LNCaP clone FGC (cell line): ENCODE measurements at regions not wholly inside any gene's neighbourhood (a gene's known extent, or its start where the extent isn't known, plus 50 kb on each side); places are given as distances from the start of the nearest gene placed in this dataset.

Experiments used
- DNase-seq: peaks from one replicate; pipeline ENCODE4 v3.0.0-alpha.2; 2011; ENCODE audit warnings: low read depth
- H3K4me3 ChIP-seq: 2 replicates; pipeline ENCODE4 v1.5.1; 2011; ENCODE audit warnings: mild to moderate bottlenecking, low read depth, low read length, control low read depth
- CTCF ChIP-seq: IDR thresholded peaks from 2 replicates; pipeline ENCODE4 v1.5.1; 2012; ENCODE audit warnings: mild to moderate bottlenecking; ENCODE audit not compliant: control insufficient read depth, insufficient read depth; ENCODE audit errors: extremely low read depth

GRCh38 chr7:152968514-152968913 lies 209.0 kb downstream of the ACTR3B start:
- no peak for TF ChIP-seq CTCF
- no peak overlapping the region for H3K4me3 ChIP-seq
- DNase-seq, result no peak

- DNase-seq, result no peak
- TF ChIP-seq CTCF, result no peak
- H3K4me3 ChIP-seq, result no peak overlapping the region
These were observed 209.8 kb downstream of the ACTR3B start for GRCh38 chr7:152969335-152969734.

- no peak overlapping the region for H3K4me3 ChIP-seq
- TF ChIP-seq CTCF, result no peak
- no peak for DNase-seq
These were observed 210.3 kb downstream of the ACTR3B start for GRCh38 chr7:152969839-152970238.

DNA sequence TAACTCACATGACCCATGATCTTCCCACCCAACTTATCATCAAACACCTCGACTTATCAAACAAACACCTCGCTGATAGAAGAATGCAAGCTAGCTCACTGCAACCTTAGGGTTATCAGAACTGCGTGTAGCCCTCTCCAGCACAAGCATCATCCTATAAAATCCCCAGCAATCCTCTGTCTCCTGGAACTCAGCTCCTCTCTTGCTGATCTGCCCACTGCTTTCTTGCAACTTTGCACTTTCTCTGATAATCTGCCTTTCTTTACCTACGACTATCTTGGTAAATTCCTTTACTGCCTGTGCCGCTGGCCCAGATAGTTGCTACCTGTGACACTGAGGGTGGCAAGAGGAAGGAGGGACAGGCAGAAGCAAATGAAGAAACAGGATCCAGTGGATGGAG lies 210.9 kb downstream of the ACTR3B start:
- no peak for TF ChIP-seq CTCF
- no peak overlapping the region for H3K4me3 ChIP-seq
- DNase-seq, result no peak

GRCh38 chr7:152974577-152974976 lies 215.0 kb downstream of the ACTR3B start:
- no peak overlapping the region for H3K4me3 ChIP-seq
- no peak for TF ChIP-seq CTCF
- DNase-seq, result peak; percentile 17

DNA sequence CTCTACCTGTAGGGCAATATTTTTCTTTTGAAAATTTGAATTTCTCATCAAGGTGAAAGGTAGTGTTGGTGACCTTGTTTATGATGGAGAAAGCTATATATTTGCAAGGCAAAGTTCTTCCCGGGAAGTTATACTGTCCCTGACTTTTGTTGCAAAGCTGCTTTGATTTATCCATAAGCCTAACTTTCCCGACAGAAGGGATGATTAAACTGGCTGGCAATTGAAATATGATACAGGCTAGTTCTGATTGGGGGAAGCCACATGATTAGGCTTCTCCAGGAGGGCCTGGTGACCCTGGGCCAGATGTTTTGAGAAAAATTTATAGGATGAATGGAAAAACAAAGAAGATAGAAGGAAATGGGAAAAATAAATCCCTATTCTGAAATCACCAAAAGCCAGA lies 215.5 kb downstream of the ACTR3B start:
- DNase-seq, result no peak
- TF ChIP-seq CTCF, result no peak
- no peak overlapping the region for H3K4me3 ChIP-seq

DNA sequence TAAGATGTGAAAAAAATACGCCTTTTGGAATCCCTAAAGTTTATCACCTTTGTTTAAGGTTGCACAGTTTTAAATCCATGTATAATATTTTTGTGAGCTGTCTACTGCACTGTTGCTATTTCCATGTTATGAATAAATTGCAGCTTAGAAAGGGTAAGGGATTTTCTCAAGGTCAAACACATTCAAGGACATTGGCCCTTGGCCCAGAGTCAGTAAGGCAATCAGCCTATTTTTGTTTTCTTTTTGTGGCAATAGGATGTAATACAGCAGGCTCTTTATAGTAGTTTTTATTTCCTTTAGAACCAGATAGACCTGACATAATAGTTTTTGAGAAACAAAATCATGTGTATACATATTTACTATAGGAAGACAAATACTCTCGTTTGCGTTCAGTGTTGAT lies 219.8 kb downstream of the ACTR3B start:
- no peak overlapping the region for H3K4me3 ChIP-seq
- DNase-seq, result no peak
- no peak for TF ChIP-seq CTCF
